ENCODE measurements at regions not wholly inside any gene's neighbourhood (a gene's known extent, or its start where the extent isn't known, plus 50 kb on each side); places are given as distances from the start of the nearest gene placed in this dataset.

DNA sequence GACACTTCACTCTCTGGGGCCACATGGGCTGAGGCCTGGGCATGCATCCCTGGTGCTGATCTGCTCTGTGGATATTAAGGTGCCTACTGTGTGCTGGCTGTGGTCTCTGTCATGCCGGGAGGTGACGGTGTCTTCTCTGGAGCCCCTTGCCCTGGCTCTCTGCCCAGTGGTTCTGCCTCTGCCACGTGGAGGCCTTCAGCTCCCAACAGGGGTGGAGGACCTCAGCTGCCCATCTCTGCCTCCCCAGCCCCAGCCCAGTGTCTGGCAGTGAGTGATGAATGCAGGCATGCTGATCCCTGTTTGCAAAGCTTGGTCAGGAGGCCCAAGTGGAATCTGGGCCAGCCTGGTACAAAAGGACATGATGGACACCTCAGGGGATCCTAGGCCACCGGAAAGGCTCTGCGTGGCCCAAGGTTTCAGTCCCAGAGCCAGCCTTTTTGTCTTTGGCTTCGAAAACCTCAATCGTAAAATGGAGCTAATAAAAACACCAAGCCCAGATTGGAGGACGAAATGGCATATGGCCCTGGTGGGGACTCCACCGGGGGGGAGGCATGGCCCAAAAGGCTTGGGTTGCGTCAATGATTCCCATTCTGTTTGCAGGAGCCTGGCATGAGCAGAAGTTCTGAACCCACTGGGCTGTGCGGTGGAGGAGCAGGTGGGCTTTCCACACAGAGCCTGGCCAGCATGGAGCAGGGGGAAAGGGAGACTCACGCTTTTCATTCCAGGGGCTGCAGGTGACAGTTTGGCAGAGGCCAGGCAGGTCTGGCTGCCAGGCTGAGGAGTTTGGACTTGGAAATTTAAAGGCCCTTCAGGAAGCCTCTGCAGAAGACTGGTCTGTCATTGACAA is 54.7 kb upstream of the KLF13 start:
- Histone ChIP-seq H2AFZ (ENCODE audit: low read length) (no peak overlapping the region), H2BK20ac (ENCODE audit: low read length) (no peak overlapping the region), H3K27ac (ENCODE audit: low read depth, low read length) (no peak overlapping the region), H3K23ac (ENCODE audit: insufficient read length) (no peak overlapping the region), H3K23me2 (ENCODE audit: low read depth, low read length) (no peaks in the 10 kb centered on the region), H2BK15ac (ENCODE audit: low read length) (no peak overlapping the region), H3K9me3 (ENCODE audit: insufficient read depth in 2 of 2, low read depth in 1 of 2, low read length in 1 of 2) (no peaks in the 10 kb centered on the region), H3K36me3 (ENCODE audit: control insufficient read depth in 2 of 4, insufficient read depth in 4 of 4, low read length in 3 of 4) (no peaks in the 10 kb centered on the region), H3K27me3 (replicated peaks in 1 of 4; ENCODE audit: control insufficient read depth in 3 of 4, extremely low read depth in 1 of 4, insufficient read depth in 3 of 4, low read length in 3 of 4) (no peaks in the 10 kb centered on the region), H4K20me1 (replicated peaks in 1 of 2; ENCODE audit: control insufficient read depth in 1 of 2, insufficient read depth in 2 of 2, low read length in 2 of 2) (no peaks in the 10 kb centered on the region), H3K4me1 (replicated peaks in 1 of 4; ENCODE audit: control insufficient read depth in 3 of 4, insufficient read depth in 4 of 4, low read length in 3 of 4) (peaks cover 0 to 3% (median under 1%) of the 10 kb centered on the region in 4 experiments; a peak in 4 of 7 replicates), H4K8ac (ENCODE audit: extremely low read depth, insufficient read depth, low read length) (no peak overlapping the region), H3K9ac (replicated peaks in 1 of 4; ENCODE audit: extremely low read depth in 1 of 4, low read depth in 3 of 4, low read length in 3 of 4) (no peak overlapping the region), H2AK5ac (ENCODE audit: low read depth, low read length) (peak overlapping the region; percentile 70; the same call in 1 of the 2 replicates), H3K56ac (replicated peaks; ENCODE audit: insufficient read length, low read depth, low read length) (no peak overlapping the region), H3K79me1 (ENCODE audit: low read depth, low read length) (no peaks in the 10 kb centered on the region), H3K4ac (replicated peaks; ENCODE audit: insufficient read length, low read depth, low read length) (no peak overlapping the region), H2BK5ac (ENCODE audit: low read depth, low read length) (no peak overlapping the region), H2BK120ac (replicated peaks; ENCODE audit: low read depth, low read length) (no peak overlapping the region), H3K79me2 (ENCODE audit: control insufficient read depth in 1 of 2, insufficient read depth in 2 of 2, low read length in 2 of 2) (no peaks in the 10 kb centered on the region), H4K91ac (replicated peaks; ENCODE audit: insufficient read length, low read length) (no peak overlapping the region), H3K18ac (ENCODE audit: extremely low read depth, low read length) (no peak overlapping the region), H3K4me3 (ENCODE audit: extremely low read depth in 1 of 4, insufficient read depth in 2 of 4, low read depth in 3 of 4, low read length in 4 of 4) (no peak overlapping the region), H3K14ac (ENCODE audit: insufficient read length) (no peak overlapping the region), H2BK12ac (ENCODE audit: low read depth, low read length) (no peak overlapping the region), H3K4me2 (ENCODE audit: insufficient read depth in 1 of 2, low read depth in 2 of 2, low read length in 2 of 2) (no peak overlapping the region), H4K5ac (ENCODE audit: insufficient read length, low read depth, low read length) (no peak overlapping the region)
- 82% methylated on average over 11 of the region's 12 CpGs; no CpG with 5 or more reads in 1 of the 2 experiments for WGBS, 2 experiments (ENCODE audit: extremely low coverage in 1 of 2, insufficient coverage in 1 of 2, insufficient read length in 1 of 2, insufficient replicate concordance in 2 of 2, low coverage in 1 of 2, low lambda C conversion rate in 2 of 2, missing lambda C conversion rate in 1 of 2)
- CTCF ChIA-PET (ENCODE audit: partially characterized antibody) = interaction anchor here (1.3 kb wide), 1 partner anchor 23 kb away, joined by 3 read pairs; no protein-coding TSS in a partner anchor
- no peak for FAIRE-seq
- POLR2A ChIA-PET (ENCODE audit: partially characterized antibody) = interaction anchor here (1.5 kb wide), 1 partner anchor 34 kb away, joined by 4 read pairs; no protein-coding TSS in a partner anchor
- peak in 1 of 2 experiments; percentile 30 for DNase-seq (ENCODE audit: low read depth in 1 of 2, low spot score in 2 of 2)
- TF ChIP-seq, protein P1, sequence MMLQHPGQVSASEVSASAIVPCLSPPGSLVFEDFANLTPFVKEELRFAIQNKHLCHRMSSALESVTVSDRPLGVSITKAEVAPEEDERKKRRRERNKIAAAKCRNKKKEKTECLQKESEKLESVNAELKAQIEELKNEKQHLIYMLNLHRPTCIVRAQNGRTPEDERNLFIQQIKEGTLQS (IDR thresholded peaks at IDR 0.05; ENCODE audit: insufficient read depth, low read depth, low read length) = no peak
- TF ChIP-seq YY1 (IDR thresholded peaks at IDR 0.05; ENCODE audit: low read depth, low read length) (no peak), RFX5 (IDR thresholded peaks at IDR 0.05; ENCODE audit: borderline replicate concordance, low read depth, low read length) (no peak), NRF1 (IDR thresholded peaks at IDR 0.05; ENCODE audit: low read depth, low read length) (no peak), BCL11A (IDR thresholded peaks at IDR 0.05; ENCODE audit: low read depth in 2 of 2, low read length in 2 of 2) (no peak)
- TF ChIP-seq, protein P2, sequence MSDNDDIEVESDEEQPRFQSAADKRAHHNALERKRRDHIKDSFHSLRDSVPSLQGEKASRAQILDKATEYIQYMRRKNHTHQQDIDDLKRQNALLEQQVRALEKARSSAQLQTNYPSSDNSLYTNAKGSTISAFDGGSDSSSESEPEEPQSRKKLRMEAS (IDR thresholded peaks at IDR 0.05) = no peak
